IMR-90 (cell line): ENCODE measurements at regions not wholly inside any gene's neighbourhood (a gene's known extent, or its start where the extent isn't known, plus 50 kb on each side); places are given as distances from the start of the nearest gene placed in this dataset.

Experiments
- ATAC-seq: fragments of 200-7000 bp; cut with Tn5 transposase; 2 replicates; pipeline ENCODE4 v1.9.1; 2020; ENCODE audit warnings: low read depth, mild to moderate bottlenecking, moderate library complexity
- BruUV-seq: library from RNA; stranded (reverse); fragments of 400-500 nt; replicated peaks from 2 replicates; lab custom pipeline; 2021; lab: Mats Ljungman, UMichigan
- CTCF ChIA-PET: fragments of 300-600 bp; formaldehyde crosslinking; extraction: SDS; loops from one replicate; lab custom pipeline; 2021; ENCODE audit warnings: antibody characterized with exemption; lab: Yijun Ruan, JAX
- POLR2A ChIA-PET: fragments of 300-600 bp; sonication (Branson Sonifier 250); formaldehyde crosslinking; loops from one replicate; lab custom pipeline; 2022; ENCODE audit warnings: antibody characterized with exemption; ENCODE audit not compliant: unreplicated experiment; lab: Charles Lee
- DNase-seq: peaks from one replicate; pipeline ENCODE4 v3.0.0; 2013
- H2AFZ ChIP-seq: replicated peaks from 2 replicates; pipeline ENCODE3; 2013; ENCODE audit warnings: low read length, mild to moderate bottlenecking; ENCODE audit not compliant: poor library complexity
- H2AK5ac ChIP-seq: 2 replicates; pipeline ENCODE4 v1.6.1; 2013; ENCODE audit warnings: low read depth, low read length, inconsistent platforms
- H2AK9ac ChIP-seq: replicated peaks from 2 replicates; pipeline ENCODE3; 2013; ENCODE audit warnings: mild to moderate bottlenecking, low read depth, low read length, moderate library complexity; ENCODE audit not compliant: poor library complexity
- H2BK120ac ChIP-seq: 2 replicates; pipeline ENCODE4 v1.6.1; 2013; ENCODE audit warnings: low read depth, low read length, inconsistent platforms
- H2BK15ac ChIP-seq: 3 replicates; pipeline ENCODE4 v1.6.1; 2013; ENCODE audit warnings: low read depth, low read length, inconsistent platforms
- H2BK20ac ChIP-seq: 2 replicates; pipeline ENCODE4 v1.6.1; 2013; ENCODE audit warnings: low read depth, mild to moderate bottlenecking, inconsistent platforms, low read length, moderate library complexity
- H2BK5ac ChIP-seq: 2 replicates; pipeline ENCODE4 v1.6.1; 2013; ENCODE audit warnings: mild to moderate bottlenecking, low read depth, low read length, inconsistent platforms; ENCODE audit not compliant: poor library complexity, severe bottlenecking
- H3K14ac ChIP-seq: replicated peaks from 2 replicates; pipeline ENCODE4 v1.6.1; 2013; ENCODE audit warnings: low read depth, low read length, inconsistent platforms
- H3K18ac ChIP-seq: 2 replicates; pipeline ENCODE4 v1.6.1; 2013; ENCODE audit warnings: low read depth, low read length, control low read depth
- H3K23ac ChIP-seq: 2 replicates; pipeline ENCODE4 v1.6.1; 2013; ENCODE audit warnings: low read depth, low read length, inconsistent platforms
- H3K27ac ChIP-seq: 2 replicates; pipeline ENCODE4 v1.5.1; 2013; ENCODE audit warnings: mild to moderate bottlenecking, control low read depth, low read length; ENCODE audit not compliant: insufficient read depth
- H3K27me3 ChIP-seq: 2 replicates; pipeline ENCODE4 v1.6.1; 2013; ENCODE audit warnings: low read length; ENCODE audit not compliant: control insufficient read depth, insufficient read depth
- H3K36me3 ChIP-seq: 2 replicates; pipeline ENCODE4 v1.6.1; 2013; ENCODE audit warnings: low read length, mixed read lengths; ENCODE audit not compliant: control insufficient read depth, insufficient read depth
- H3K4ac ChIP-seq: 2 replicates; pipeline ENCODE4 v1.6.1; 2013; ENCODE audit warnings: low read depth, low read length, inconsistent platforms
- H3K4me1 ChIP-seq: 2 replicates; pipeline ENCODE4 v1.6.1; 2013; ENCODE audit warnings: low read length, mixed read lengths; ENCODE audit not compliant: control insufficient read depth, insufficient read depth
- H3K4me2 ChIP-seq: 2 replicates; pipeline ENCODE4 v1.6.1; 2013; ENCODE audit warnings: low read depth, mild to moderate bottlenecking, control low read depth, low read length, moderate library complexity
- H3K4me3 ChIP-seq: 2 replicates; pipeline ENCODE4 v1.5.1; 2013; ENCODE audit warnings: low read depth, mild to moderate bottlenecking, control low read depth, low read length, moderate library complexity; ENCODE audit not compliant: insufficient read depth
- H3K56ac ChIP-seq: 2 replicates; pipeline ENCODE4 v1.6.1; 2013; ENCODE audit warnings: low read length, inconsistent platforms; ENCODE audit not compliant: insufficient read depth; ENCODE audit errors: extremely low read depth
- H3K79me1 ChIP-seq, 2 experiments: 2 replicates each; pipeline ENCODE4 v1.6.1; 2013; ENCODE audit warnings: low read length in 2 of 2, inconsistent platforms in 1 of 2, low read depth in 1 of 2
- H3K9ac ChIP-seq: 2 replicates; pipeline ENCODE4 v1.6.1; 2013; ENCODE audit warnings: low read depth, low read length, control low read depth
- H3K9me1 ChIP-seq: 2 replicates; pipeline ENCODE4 v1.6.1; 2013; ENCODE audit warnings: low read length, inconsistent platforms; ENCODE audit not compliant: insufficient read depth
- H3K9me3 ChIP-seq: 2 replicates; pipeline ENCODE4 v1.6.1; 2013; ENCODE audit warnings: low read length; ENCODE audit not compliant: control insufficient read depth, insufficient read depth
- H4K20me1 ChIP-seq: 2 replicates; pipeline ENCODE4 v1.6.1; 2013; ENCODE audit warnings: low read length, inconsistent platforms; ENCODE audit not compliant: insufficient read depth
- H4K5ac ChIP-seq: 2 replicates; pipeline ENCODE4 v1.6.1; 2013; ENCODE audit warnings: mild to moderate bottlenecking, low read depth, low read length, control low read depth
- H4K8ac ChIP-seq, 2 experiments: 2 replicates each; pipeline ENCODE4 v1.6.1; 2013; ENCODE audit warnings: low read depth in 2 of 2, low read length in 2 of 2, control low read depth in 1 of 2, inconsistent platforms in 1 of 2
- H4K91ac ChIP-seq: 2 replicates; pipeline ENCODE4 v1.6.1; 2013; ENCODE audit warnings: low read depth, low read length, inconsistent platforms; ENCODE audit not compliant: insufficient read depth
- BHLHE40 ChIP-seq: fragments of 150-350 bp; IDR thresholded peaks from 2 replicates; pipeline ENCODE4 v1.6.1; 2016; ENCODE audit warnings: mild to moderate bottlenecking, low read depth, low read length
- CHD1 ChIP-seq: IDR thresholded peaks from 2 replicates; pipeline ENCODE4 v1.6.1; 2012; ENCODE audit warnings: low read depth, low read length, improper control_type of control experiment
- MAFK ChIP-seq: IDR thresholded peaks from 2 replicates; pipeline ENCODE4 v1.6.1; 2012; ENCODE audit warnings: low read depth, low read length, improper control_type of control experiment
- POLR2A ChIP-seq: IDR thresholded peaks from 2 replicates; pipeline ENCODE4 v1.6.1; 2012; ENCODE audit warnings: mild to moderate bottlenecking, low read depth, low read length
- SMC3 ChIP-seq: fragments of 150-350 bp; IDR thresholded peaks from 2 replicates; pipeline ENCODE4 v1.6.1; 2016; ENCODE audit warnings: low read depth, mild to moderate bottlenecking, antibody characterized with exemption, low read length, moderate library complexity
- WGBS, 2 experiments: methylation state at CpG; one replicate each; pipeline versions ENCODE4 v1.1.5 to v1.1.7; 2013; ENCODE audit warnings: missing lambda C conversion rate in 2 of 2; ENCODE audit not compliant: insufficient read length in 1 of 2; ENCODE audit errors: extremely low coverage in 2 of 2; 5-methylcytosine and 5-hydroxymethylcytosine counted together
- dilution Hi-C: fragments of 300-500 bp; cut with HindIII; formaldehyde crosslinking; loops from one replicate; pipeline ENCODE4 v1.14.3; 2018; ENCODE audit warnings: low sequenced_read_pairs; ENCODE audit not compliant: unreplicated experiment
- in situ Hi-C: fragments of 300-500 bp; cut with MboI; formaldehyde crosslinking; loops from 3 replicates; pipeline ENCODE4 v1.14.3; 2019; ENCODE audit warnings: low sequenced_read_pairs, inconsistent platforms, mixed read lengths
- intact Hi-C: fragments of 100-400 bp; cut with micrococcal nuclease; formaldehyde crosslinking; loops from 2 replicates; pipeline ENCODE4 v1.10.0; 2022
- TF ChIP-seq, protein P1 (sequence below): fragments of 150-350 bp; IDR thresholded peaks from 2 replicates; pipeline ENCODE4 v1.6.1; 2016; ENCODE audit warnings: low read depth, mild to moderate bottlenecking, low read length, moderate library complexity, borderline replicate concordance
- TF ChIP-seq, protein P2 (sequence below): conservative IDR thresholded peaks from 2 replicates; pipeline ENCODE4 v1.5.1; 2012; ENCODE audit warnings: mild to moderate bottlenecking, low read depth, low read length, improper control_type of control experiment

DNA sequence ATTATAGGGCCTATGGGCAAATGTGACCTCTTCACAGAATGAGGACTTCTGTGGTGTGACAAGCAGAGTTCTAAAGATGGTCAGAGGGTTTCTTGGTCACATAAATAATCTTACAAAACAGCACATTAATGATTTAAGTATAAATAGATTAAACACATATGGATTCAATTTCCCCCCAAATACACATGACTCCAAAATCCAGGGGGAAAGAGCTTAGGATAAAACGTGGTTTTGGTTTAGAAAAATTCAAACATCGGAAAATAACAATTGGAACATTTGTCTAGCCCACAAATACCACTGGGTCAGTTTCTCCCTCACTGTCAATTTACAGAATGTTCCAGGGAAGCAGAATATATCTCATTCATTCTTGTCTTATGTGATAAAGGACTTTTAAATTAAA, 283.1 kb downstream of the COG6 start:
- no TSS peak for BruUV-seq
- POLR2A ChIA-PET = no interaction called here
- no peak overlapping the region for H3K18ac ChIP-seq
- dilution Hi-C loops (no loop called here), intact Hi-C loops (no loop called here), in situ Hi-C loops (no loop called here)
- no peak overlapping the region for H4K5ac ChIP-seq
- H3K36me3 ChIP-seq = no peaks in the 10 kb centered on the region
- H2BK15ac ChIP-seq = no peak overlapping the region
- no CpG with 5 or more reads among the region's 2 CpGs for WGBS, 2 experiments
- no peak overlapping the region for H4K8ac ChIP-seq
- no peak overlapping the region for H3K56ac ChIP-seq
- no peaks in the 10 kb centered on the region for H3K9me1 ChIP-seq
- H3K4me2 ChIP-seq = no peak overlapping the region
- H3K23ac ChIP-seq = no peak overlapping the region
- H2AFZ ChIP-seq = no peak overlapping the region
- H2AK9ac ChIP-seq = no peak overlapping the region
- H3K14ac ChIP-seq = no peak overlapping the region
- no peaks in the 10 kb centered on the region for H3K4me1 ChIP-seq
- TF ChIP-seq, protein P1, sequence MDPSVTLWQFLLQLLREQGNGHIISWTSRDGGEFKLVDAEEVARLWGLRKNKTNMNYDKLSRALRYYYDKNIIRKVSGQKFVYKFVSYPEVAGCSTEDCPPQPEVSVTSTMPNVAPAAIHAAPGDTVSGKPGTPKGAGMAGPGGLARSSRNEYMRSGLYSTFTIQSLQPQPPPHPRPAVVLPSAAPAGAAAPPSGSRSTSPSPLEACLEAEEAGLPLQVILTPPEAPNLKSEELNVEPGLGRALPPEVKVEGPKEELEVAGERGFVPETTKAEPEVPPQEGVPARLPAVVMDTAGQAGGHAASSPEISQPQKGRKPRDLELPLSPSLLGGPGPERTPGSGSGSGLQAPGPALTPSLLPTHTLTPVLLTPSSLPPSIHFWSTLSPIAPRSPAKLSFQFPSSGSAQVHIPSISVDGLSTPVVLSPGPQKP = no peak
- TF ChIP-seq CHD1 = no peak
- TF ChIP-seq POLR2A = no peak
- no peak for TF ChIP-seq SMC3
- no peak for TF ChIP-seq MAFK
- no peak for TF ChIP-seq BHLHE40
- TF ChIP-seq, protein P2, sequence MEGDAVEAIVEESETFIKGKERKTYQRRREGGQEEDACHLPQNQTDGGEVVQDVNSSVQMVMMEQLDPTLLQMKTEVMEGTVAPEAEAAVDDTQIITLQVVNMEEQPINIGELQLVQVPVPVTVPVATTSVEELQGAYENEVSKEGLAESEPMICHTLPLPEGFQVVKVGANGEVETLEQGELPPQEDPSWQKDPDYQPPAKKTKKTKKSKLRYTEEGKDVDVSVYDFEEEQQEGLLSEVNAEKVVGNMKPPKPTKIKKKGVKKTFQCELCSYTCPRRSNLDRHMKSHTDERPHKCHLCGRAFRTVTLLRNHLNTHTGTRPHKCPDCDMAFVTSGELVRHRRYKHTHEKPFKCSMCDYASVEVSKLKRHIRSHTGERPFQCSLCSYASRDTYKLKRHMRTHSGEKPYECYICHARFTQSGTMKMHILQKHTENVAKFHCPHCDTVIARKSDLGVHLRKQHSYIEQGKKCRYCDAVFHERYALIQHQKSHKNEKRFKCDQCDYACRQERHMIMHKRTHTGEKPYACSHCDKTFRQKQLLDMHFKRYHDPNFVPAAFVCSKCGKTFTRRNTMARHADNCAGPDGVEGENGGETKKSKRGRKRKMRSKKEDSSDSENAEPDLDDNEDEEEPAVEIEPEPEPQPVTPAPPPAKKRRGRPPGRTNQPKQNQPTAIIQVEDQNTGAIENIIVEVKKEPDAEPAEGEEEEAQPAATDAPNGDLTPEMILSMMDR = no peak
- CTCF ChIA-PET = no interaction called here
- no peak overlapping the region for H3K9ac ChIP-seq
- H3K27me3 ChIP-seq = no peaks in the 10 kb centered on the region
- no peaks in the 10 kb centered on the region for H3K9me3 ChIP-seq
- ATAC-seq = no peak
- H3K79me1 ChIP-seq = no peaks in the 10 kb centered on the region
- H2AK5ac ChIP-seq = no peak overlapping the region
- no peak for DNase-seq
- H4K91ac ChIP-seq = no peak overlapping the region
- no peak overlapping the region for H2BK120ac ChIP-seq
- no peak overlapping the region for H2BK20ac ChIP-seq
- H4K20me1 ChIP-seq = no peaks in the 10 kb centered on the region
- H3K4me3 ChIP-seq = no peak overlapping the region
- no peak overlapping the region for H3K27ac ChIP-seq
- no peak overlapping the region for H2BK5ac ChIP-seq
- no peak overlapping the region for H3K4ac ChIP-seq
